Fibroblast of lung (primary cell): ENCODE measurements at regions not wholly inside any gene's neighbourhood (a gene's known extent, or its start where the extent isn't known, plus 50 kb on each side); places are given as distances from the start of the nearest gene placed in this dataset.

ENCODE experiments used
- DNase-seq, 2 donors: peaks; one replicate each; pipeline versions ENCODE4 v3.0.0 to v3.0.0-alpha.2; 2010; ENCODE audit warnings: low read depth in 2 of 2
- H2AFZ ChIP-seq: 2 replicates; pipeline ENCODE4 v1.5.1; 2012; ENCODE audit warnings: low read length, control low read depth, inconsistent platforms
- H3K27ac ChIP-seq: 2 replicates; pipeline ENCODE4 v1.5.1; 2011; ENCODE audit warnings: low read length, control low read depth; ENCODE audit not compliant: insufficient read depth
- H3K27me3 ChIP-seq: 2 replicates; pipeline ENCODE4 v1.5.1; 2011; ENCODE audit warnings: mild to moderate bottlenecking, low read length; ENCODE audit not compliant: control insufficient read depth, insufficient read depth
- H3K36me3 ChIP-seq: 2 replicates; pipeline ENCODE4 v1.5.1; 2011; ENCODE audit warnings: low read length; ENCODE audit not compliant: control insufficient read depth, insufficient read depth
- H3K4me1 ChIP-seq: 2 replicates; pipeline ENCODE4 v1.5.1; 2011; ENCODE audit warnings: low read length; ENCODE audit not compliant: control insufficient read depth, insufficient read depth; ENCODE audit errors: extremely low read depth
- H3K4me2 ChIP-seq: 2 replicates; pipeline ENCODE4 v1.5.1; 2011; ENCODE audit warnings: low read length, control low read depth; ENCODE audit not compliant: insufficient read depth; ENCODE audit errors: extremely low read depth
- H3K4me3 ChIP-seq, 4 experiments: fragments of 200-600 bp in 1 of 4; sonication (generic) in 1 of 4; replicated peaks in 1 of 4; 2 replicates each; pipeline ENCODE4 v1.5.1; 2011 to 2016; ENCODE audit warnings: low read length in 4 of 4, low read depth in 3 of 4, mild to moderate bottlenecking in 3 of 4, control low read depth in 2 of 4, inconsistent platforms in 1 of 4, mixed read lengths in 1 of 4; ENCODE audit not compliant: insufficient read depth in 1 of 4; ENCODE audit errors: control extremely low read depth in 1 of 4
- H3K79me2 ChIP-seq: 2 replicates; pipeline ENCODE4 v1.5.1; 2012; ENCODE audit warnings: mild to moderate bottlenecking, low read length, inconsistent platforms; ENCODE audit not compliant: control insufficient read depth, insufficient read depth
- H3K9ac ChIP-seq: 2 replicates; pipeline ENCODE4 v1.5.1; 2011; ENCODE audit warnings: mild to moderate bottlenecking, low read length, control low read depth; ENCODE audit not compliant: insufficient read depth
- H3K9me3 ChIP-seq: 2 replicates; pipeline ENCODE4 v1.5.1; 2012; ENCODE audit warnings: low read depth, low read length; ENCODE audit not compliant: control insufficient read depth, insufficient read depth
- H4K20me1 ChIP-seq: 2 replicates; pipeline ENCODE4 v1.5.1; 2011; ENCODE audit warnings: low read length; ENCODE audit not compliant: control insufficient read depth, insufficient read depth; ENCODE audit errors: extremely low read depth
- EZH2 ChIP-seq: IDR thresholded peaks from 2 replicates; pipeline ENCODE4 v1.5.1; 2012; ENCODE audit warnings: low read length, control low read depth, mild to moderate bottlenecking; ENCODE audit errors: missing control alignments
- TF ChIP-seq, protein P1 (sequence below), 2 donors: IDR thresholded peaks in 1 of 2; conservative IDR thresholded peaks in 1 of 2; 1 replicate in 1 of 2; 2 replicates in 1 of 2; pipeline ENCODE4 v1.5.1; 2011 to 2012; ENCODE audit warnings: low read length in 2 of 2, control low read depth in 1 of 2, inconsistent platforms in 1 of 2, low read depth in 1 of 2, mild to moderate bottlenecking in 1 of 2

DNA sequence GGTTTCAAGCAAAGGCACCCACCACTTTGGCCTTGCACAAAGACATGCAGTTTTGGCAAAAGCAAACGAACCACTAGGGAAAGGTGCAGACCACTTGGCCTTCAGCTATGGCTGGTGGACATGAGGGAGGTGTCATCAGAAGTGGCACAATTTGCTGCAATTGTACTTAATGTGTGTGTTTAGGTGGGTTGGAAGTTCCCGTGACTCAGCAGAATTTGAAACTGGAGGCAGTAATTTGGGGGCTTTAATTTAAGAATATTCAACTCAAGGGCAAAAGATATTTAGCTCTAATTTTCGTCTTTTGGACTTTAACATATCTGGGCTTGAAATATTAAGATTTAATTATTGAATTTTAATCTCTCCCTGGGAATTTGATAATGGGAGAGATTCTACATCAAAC, 115.6 kb upstream of the NOCT start:
- Histone ChIP-seq H2AFZ (no peak overlapping the region), H3K27ac (no peak overlapping the region), H3K4me3 (no peak overlapping the region), H3K79me2 (no peaks in the 10 kb centered on the region), H3K4me1 (peaks cover 2% of the 10 kb centered on the region), H3K36me3 (no peaks in the 10 kb centered on the region), H3K4me2 (no peak overlapping the region), H4K20me1 (no peaks in the 10 kb centered on the region), H3K9me3 (no peaks in the 10 kb centered on the region), H3K27me3 (no peaks in the 10 kb centered on the region), H3K9ac (no peak overlapping the region)
- no peak for DNase-seq
- TF ChIP-seq, protein P1, sequence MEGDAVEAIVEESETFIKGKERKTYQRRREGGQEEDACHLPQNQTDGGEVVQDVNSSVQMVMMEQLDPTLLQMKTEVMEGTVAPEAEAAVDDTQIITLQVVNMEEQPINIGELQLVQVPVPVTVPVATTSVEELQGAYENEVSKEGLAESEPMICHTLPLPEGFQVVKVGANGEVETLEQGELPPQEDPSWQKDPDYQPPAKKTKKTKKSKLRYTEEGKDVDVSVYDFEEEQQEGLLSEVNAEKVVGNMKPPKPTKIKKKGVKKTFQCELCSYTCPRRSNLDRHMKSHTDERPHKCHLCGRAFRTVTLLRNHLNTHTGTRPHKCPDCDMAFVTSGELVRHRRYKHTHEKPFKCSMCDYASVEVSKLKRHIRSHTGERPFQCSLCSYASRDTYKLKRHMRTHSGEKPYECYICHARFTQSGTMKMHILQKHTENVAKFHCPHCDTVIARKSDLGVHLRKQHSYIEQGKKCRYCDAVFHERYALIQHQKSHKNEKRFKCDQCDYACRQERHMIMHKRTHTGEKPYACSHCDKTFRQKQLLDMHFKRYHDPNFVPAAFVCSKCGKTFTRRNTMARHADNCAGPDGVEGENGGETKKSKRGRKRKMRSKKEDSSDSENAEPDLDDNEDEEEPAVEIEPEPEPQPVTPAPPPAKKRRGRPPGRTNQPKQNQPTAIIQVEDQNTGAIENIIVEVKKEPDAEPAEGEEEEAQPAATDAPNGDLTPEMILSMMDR (conservative IDR thresholded peaks at IDR 0.05 in 1 of 2, IDR thresholded peaks at IDR 0.05 in 1 of 2; ENCODE audit: low read depth in 1 of 2, low read length in 2 of 2): no peak
- TF ChIP-seq EZH2: no peak

DNA sequence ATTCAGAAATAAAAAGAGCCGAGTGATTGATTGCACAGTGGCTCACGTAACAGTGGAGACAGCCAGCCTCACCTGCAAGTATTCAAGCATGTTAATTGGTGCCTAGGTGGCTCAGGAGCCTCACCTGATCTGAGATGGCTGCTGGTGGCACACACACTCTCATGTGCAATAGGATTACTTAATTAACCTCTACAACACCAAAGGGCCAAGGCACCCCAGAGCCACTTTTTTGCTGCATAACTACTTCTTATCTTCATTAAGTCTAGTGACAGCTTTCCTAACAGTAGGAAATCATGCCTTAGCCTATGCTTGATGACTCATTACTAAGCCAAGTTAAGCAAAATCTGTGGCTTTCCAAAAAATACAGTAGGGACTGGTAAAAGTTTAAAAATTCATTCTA, 117.3 kb upstream of the NOCT start:
- peak; percentile 40 to 72 for DNase-seq
- H3K9me3 ChIP-seq: no peaks in the 10 kb centered on the region
- TF ChIP-seq, protein P1 (conservative IDR thresholded peaks at IDR 0.05 in 1 of 2, IDR thresholded peaks at IDR 0.05 in 1 of 2; ENCODE audit: low read depth in 1 of 2, low read length in 2 of 2): no peak
- no peak for TF ChIP-seq EZH2
- peaks cover 2% of the 10 kb centered on the region for H3K4me1 ChIP-seq
- H2AFZ ChIP-seq: no peak overlapping the region
- H3K27me3 ChIP-seq: no peaks in the 10 kb centered on the region
- peak overlapping the region; percentile 25 for H3K4me2 ChIP-seq
- H4K20me1 ChIP-seq: no peaks in the 10 kb centered on the region
- H3K36me3 ChIP-seq: no peaks in the 10 kb centered on the region
- H3K79me2 ChIP-seq: no peaks in the 10 kb centered on the region
- H3K27ac ChIP-seq: no peak overlapping the region
- no peak overlapping the region for H3K9ac ChIP-seq
- no peak overlapping the region for H3K4me3 ChIP-seq

DNA sequence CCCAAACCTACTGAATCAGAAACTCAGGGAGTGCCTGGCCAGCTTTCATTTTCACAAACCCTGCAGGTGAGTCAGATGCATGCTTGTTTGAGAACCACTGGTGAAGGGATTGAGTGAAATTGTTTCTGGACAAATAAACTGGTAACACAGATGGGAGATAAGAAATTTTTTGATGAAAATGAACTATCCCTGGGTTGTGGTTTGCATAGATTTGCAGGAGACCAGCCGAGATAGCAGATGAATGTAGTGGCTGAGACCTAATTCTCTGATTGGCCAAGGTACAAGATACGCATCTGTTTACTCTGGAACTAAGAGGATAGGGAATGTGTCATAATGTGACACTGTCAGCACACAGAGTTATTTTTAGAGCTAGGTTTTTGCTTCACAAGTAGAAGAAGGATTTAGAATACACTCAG, 117.8 kb upstream of the NOCT start:
- Histone ChIP-seq H3K4me3 (no peak overlapping the region), H3K27ac (no peak overlapping the region), H4K20me1 (no peaks in the 10 kb centered on the region), H3K4me2 (peak overlapping the region; percentile 58), H3K4me1 (peaks cover 2% of the 10 kb centered on the region), H2AFZ (no peak overlapping the region), H3K36me3 (no peaks in the 10 kb centered on the region), H3K79me2 (no peaks in the 10 kb centered on the region), H3K27me3 (no peaks in the 10 kb centered on the region), H3K9ac (no peak overlapping the region), H3K9me3 (no peaks in the 10 kb centered on the region)
- peak; percentile 31 to 98 for DNase-seq
- TF ChIP-seq EZH2: no peak
- TF ChIP-seq, protein P1 (conservative IDR thresholded peaks at IDR 0.05 in 1 of 2, IDR thresholded peaks at IDR 0.05 in 1 of 2; ENCODE audit: low read depth in 1 of 2, low read length in 2 of 2): no peak
